Loucy (cell line): ENCODE measurements at regions not wholly inside any gene's neighbourhood (a gene's known extent, or its start where the extent isn't known, plus 50 kb on each side); places are given as distances from the start of the nearest gene placed in this dataset.

Experiments
- H2AFZ ChIP-seq: fragments of 200-600 bp; sonication (generic); 2 replicates; pipeline ENCODE4 v1.6.0; 2016; ENCODE audit warnings: antibody characterized with exemption, mild to moderate bottlenecking, low read length, moderate library complexity
- H3F3A ChIP-seq: fragments of 200-600 bp; 2 replicates; pipeline ENCODE4 v1.6.0; 2016; ENCODE audit warnings: antibody characterized with exemption, low read depth, mild to moderate bottlenecking
- H3K27me3 ChIP-seq: fragments of 200-600 bp; sonication (generic); 2 replicates; pipeline ENCODE4 v1.6.1; 2014; ENCODE audit warnings: low read length, mild to moderate bottlenecking; ENCODE audit not compliant: insufficient read depth, poor library complexity, severe bottlenecking
- H3K36me3 ChIP-seq: fragments of 200-600 bp; sonication (generic); 2 replicates; pipeline ENCODE4 v1.6.1; 2016; ENCODE audit warnings: low read length; ENCODE audit not compliant: insufficient read depth
- H3K4me1 ChIP-seq: fragments of 200-600 bp; sonication (generic); 2 replicates; pipeline ENCODE4 v1.5.1; 2014; ENCODE audit warnings: low read length, mild to moderate bottlenecking; ENCODE audit not compliant: insufficient read depth, poor library complexity, severe bottlenecking
- H3K4me2 ChIP-seq: fragments of 200-600 bp; sonication (generic); 2 replicates; pipeline ENCODE4 v1.6.0; 2014; ENCODE audit warnings: antibody characterized with exemption, low read length, low read depth, mild to moderate bottlenecking; ENCODE audit not compliant: poor library complexity, severe bottlenecking
- H3K4me3 ChIP-seq: fragments of 200-600 bp; sonication (generic); 2 replicates; pipeline ENCODE4 v1.5.1; 2014; ENCODE audit warnings: low read length, mild to moderate bottlenecking, mixed read lengths; ENCODE audit not compliant: poor library complexity, severe bottlenecking
- H3K79me2 ChIP-seq: fragments of 200-600 bp; sonication (generic); 2 replicates; pipeline ENCODE4 v1.6.1; 2014; ENCODE audit warnings: low read length; ENCODE audit not compliant: insufficient read depth
- H3K9ac ChIP-seq: fragments of 200-600 bp; sonication (generic); 2 replicates; pipeline ENCODE4 v1.6.0; 2014; ENCODE audit warnings: mild to moderate bottlenecking, low read depth, low read length, moderate library complexity; ENCODE audit not compliant: poor library complexity, severe bottlenecking
- H3K9me2 ChIP-seq: fragments of 200-600 bp; sonication (generic); replicated peaks from 2 replicates; pipeline ENCODE4 v1.6.1; 2016; ENCODE audit warnings: low read depth, low read length, mixed read lengths
- H3K9me3 ChIP-seq: fragments of 200-600 bp; sonication (generic); 2 replicates; pipeline ENCODE4 v1.6.1; 2014; ENCODE audit warnings: mild to moderate bottlenecking, antibody characterized with exemption, low read length, low read depth; ENCODE audit not compliant: insufficient read depth
- H4K20me1 ChIP-seq: fragments of 200-600 bp; sonication (generic); 2 replicates; pipeline ENCODE4 v1.6.0; 2014; ENCODE audit warnings: antibody characterized with exemption, low read length, mild to moderate bottlenecking; ENCODE audit not compliant: insufficient read depth, poor library complexity, severe bottlenecking
- EZH2phosphoT487 ChIP-seq: fragments of 200-600 bp; IDR thresholded peaks from 2 replicates; pipeline ENCODE4 v1.6.1; 2018; ENCODE audit warnings: antibody characterized with exemption, mild to moderate bottlenecking, moderate library complexity, borderline replicate concordance
- TF ChIP-seq, protein P1 (sequence below): fragments of 200-600 bp; sonication (generic); conservative IDR thresholded peaks from 2 replicates; pipeline ENCODE4 v1.5.1; 2014; ENCODE audit warnings: mild to moderate bottlenecking, antibody characterized with exemption, low read length

DNA sequence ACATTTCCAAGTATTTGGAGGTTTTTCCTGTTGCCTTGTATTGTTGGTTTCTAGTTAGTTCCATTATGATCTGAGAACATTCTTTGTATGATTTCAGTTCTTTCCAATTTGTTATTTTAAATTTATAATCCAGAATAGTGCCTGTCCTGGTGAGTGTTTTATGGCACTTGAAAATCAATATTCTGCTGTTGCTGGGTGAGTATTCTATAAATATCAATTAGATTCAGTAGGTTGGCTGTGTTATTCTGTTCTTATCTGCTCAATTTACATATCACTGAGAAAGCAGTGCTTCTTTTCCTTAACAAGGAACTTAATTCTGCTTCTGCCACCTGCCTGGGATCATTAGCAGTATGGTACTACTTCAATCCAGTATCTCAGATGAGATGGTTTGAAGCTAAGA is 123.5 kb downstream of the SNX19 start:
- Histone ChIP-seq H3K4me3 (no peak overlapping the region), H3F3A (no peaks in the 10 kb centered on the region), H3K4me1 (no peaks in the 10 kb centered on the region), H3K9ac (no peak overlapping the region), H3K9me3 (peaks cover 11% of the 10 kb centered on the region; the same call in 1 of the 2 replicates), H3K79me2 (no peaks in the 10 kb centered on the region), H3K4me2 (no peak overlapping the region), H2AFZ (no peak overlapping the region), H3K36me3 (no peaks in the 10 kb centered on the region), H3K9me2 (no peaks in the 10 kb centered on the region), H4K20me1 (no peaks in the 10 kb centered on the region), H3K27me3 (no peaks in the 10 kb centered on the region)
- TF ChIP-seq EZH2phosphoT487 = no peak
- TF ChIP-seq, protein P1, sequence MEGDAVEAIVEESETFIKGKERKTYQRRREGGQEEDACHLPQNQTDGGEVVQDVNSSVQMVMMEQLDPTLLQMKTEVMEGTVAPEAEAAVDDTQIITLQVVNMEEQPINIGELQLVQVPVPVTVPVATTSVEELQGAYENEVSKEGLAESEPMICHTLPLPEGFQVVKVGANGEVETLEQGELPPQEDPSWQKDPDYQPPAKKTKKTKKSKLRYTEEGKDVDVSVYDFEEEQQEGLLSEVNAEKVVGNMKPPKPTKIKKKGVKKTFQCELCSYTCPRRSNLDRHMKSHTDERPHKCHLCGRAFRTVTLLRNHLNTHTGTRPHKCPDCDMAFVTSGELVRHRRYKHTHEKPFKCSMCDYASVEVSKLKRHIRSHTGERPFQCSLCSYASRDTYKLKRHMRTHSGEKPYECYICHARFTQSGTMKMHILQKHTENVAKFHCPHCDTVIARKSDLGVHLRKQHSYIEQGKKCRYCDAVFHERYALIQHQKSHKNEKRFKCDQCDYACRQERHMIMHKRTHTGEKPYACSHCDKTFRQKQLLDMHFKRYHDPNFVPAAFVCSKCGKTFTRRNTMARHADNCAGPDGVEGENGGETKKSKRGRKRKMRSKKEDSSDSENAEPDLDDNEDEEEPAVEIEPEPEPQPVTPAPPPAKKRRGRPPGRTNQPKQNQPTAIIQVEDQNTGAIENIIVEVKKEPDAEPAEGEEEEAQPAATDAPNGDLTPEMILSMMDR = no peak

DNA sequence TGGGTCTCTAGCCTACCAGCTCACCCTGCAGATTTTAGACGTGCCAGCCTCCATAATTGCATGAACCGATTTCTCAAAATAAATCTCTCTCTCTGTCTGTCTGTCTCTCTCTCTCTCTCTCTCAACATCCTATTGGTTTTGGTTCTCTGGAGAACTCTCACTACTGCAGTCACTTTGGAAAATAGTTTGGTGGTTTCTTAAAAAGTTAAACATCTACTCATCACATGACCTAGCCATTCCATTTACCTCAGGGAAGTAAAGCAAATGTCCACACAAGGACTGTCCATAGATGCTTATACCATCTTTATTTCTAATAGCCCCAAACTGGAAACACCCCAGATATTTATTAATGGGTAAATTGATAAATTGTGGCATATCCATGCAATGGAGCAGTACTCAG is 119.5 kb downstream of the SNX19 start:
- Histone ChIP-seq H3K9me2 (no peaks in the 10 kb centered on the region), H3K4me1 (no peaks in the 10 kb centered on the region), H3K9ac (no peak overlapping the region), H3K27me3 (no peaks in the 10 kb centered on the region), H3K36me3 (no peaks in the 10 kb centered on the region), H4K20me1 (no peaks in the 10 kb centered on the region), H2AFZ (no peak overlapping the region), H3K79me2 (no peaks in the 10 kb centered on the region), H3K4me2 (no peak overlapping the region), H3F3A (no peaks in the 10 kb centered on the region), H3K9me3 (no peaks in the 10 kb centered on the region), H3K4me3 (no peak overlapping the region)
- TF ChIP-seq, protein P1 = no peak
- TF ChIP-seq EZH2phosphoT487 = no peak

DNA sequence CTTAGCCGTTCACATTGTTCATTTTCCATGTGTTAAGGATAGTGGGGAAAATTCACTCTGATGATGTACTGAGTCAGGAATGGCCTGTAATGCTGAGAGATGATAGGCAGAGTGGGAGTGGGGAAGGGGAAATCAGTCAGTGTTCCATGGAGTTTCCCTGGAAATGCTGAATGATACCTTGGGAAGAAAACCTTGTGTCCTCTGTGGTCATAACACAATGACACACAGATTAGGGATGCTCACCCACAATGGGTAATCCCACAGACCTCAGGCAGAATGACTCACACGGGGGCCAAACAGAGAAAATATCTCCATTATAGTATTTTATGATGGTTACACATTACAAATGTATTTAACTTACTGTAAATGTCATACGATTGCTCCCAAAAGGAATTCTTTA is 118.0 kb downstream of the SNX19 start:
- H3K4me2 ChIP-seq = no peak overlapping the region
- no peak overlapping the region for H3K9ac ChIP-seq
- no peak overlapping the region for H3K4me3 ChIP-seq
- no peaks in the 10 kb centered on the region for H3K9me3 ChIP-seq
- no peaks in the 10 kb centered on the region for H3K79me2 ChIP-seq
- H2AFZ ChIP-seq = no peak overlapping the region
- H4K20me1 ChIP-seq = no peaks in the 10 kb centered on the region
- H3K36me3 ChIP-seq = no peaks in the 10 kb centered on the region
- no peak for TF ChIP-seq EZH2phosphoT487
- TF ChIP-seq, protein P1 = no peak
- no peaks in the 10 kb centered on the region for H3K4me1 ChIP-seq
- no peaks in the 10 kb centered on the region for H3K9me2 ChIP-seq
- no peaks in the 10 kb centered on the region for H3F3A ChIP-seq
- no peaks in the 10 kb centered on the region for H3K27me3 ChIP-seq
